Spinal cord (tissue), 9 donors: ENCODE measurements at regions not wholly inside any gene's neighbourhood (a gene's known extent, or its start where the extent isn't known, plus 50 kb on each side); places are given as distances from the start of the nearest gene placed in this dataset.
"Not testable (repeated sequence)": the region's sequence is repeated elsewhere in the genome, so short reads cannot be mapped to it uniquely, and the experiment has no call there.

Experiments used
- DNase-seq, 6 donors: peaks; one replicate each; pipeline versions ENCODE4 v3.0.0 to v3.0.0-alpha.2; 2013 to 2015; ENCODE audit warnings: low spot score in 6 of 6, low read depth in 4 of 6
- H3K27ac ChIP-seq: one replicate; pipeline ENCODE4 v1.5.1; 2013; ENCODE audit warnings: low read depth, low read length, control low read depth
- H3K27me3 ChIP-seq: one replicate; pipeline ENCODE4 v1.6.1; 2013; ENCODE audit warnings: low read length; ENCODE audit not compliant: control insufficient read depth, insufficient read depth
- H3K36me3 ChIP-seq: one replicate; pipeline ENCODE4 v1.6.1; 2013; ENCODE audit warnings: low read length; ENCODE audit not compliant: control insufficient read depth, insufficient read depth
- H3K4me1 ChIP-seq: one replicate; pipeline ENCODE4 v1.6.1; 2013; ENCODE audit warnings: low read length; ENCODE audit not compliant: control insufficient read depth, insufficient read depth
- H3K4me3 ChIP-seq: one replicate; pipeline ENCODE4 v1.5.1; 2013; ENCODE audit warnings: low read depth, low read length, control low read depth
- H3K9me3 ChIP-seq: one replicate; pipeline ENCODE4 v1.6.1; 2013; ENCODE audit warnings: low read length; ENCODE audit not compliant: control insufficient read depth, insufficient read depth
- WGBS: methylation state at CpG from one replicate; pipeline ENCODE4 v1.1.5; 2013; ENCODE audit warnings: missing lambda C conversion rate; ENCODE audit not compliant: insufficient coverage; 5-methylcytosine and 5-hydroxymethylcytosine counted together
- donor health status: healthy.

GRCh38 chr2:88802026-88802425, 110.6 kb downstream of the RPIA start:
- H3K4me3 ChIP-seq, H3K9me3 ChIP-seq, H3K4me1 ChIP-seq, H3K27me3 ChIP-seq, H3K27ac ChIP-seq, H3K36me3 ChIP-seq, DNase-seq: not testable (repeated sequence)
- 38% methylated on average over 2 of the region's 2 CpGs for WGBS

GRCh38 chr2:88807237-88807962, 115.9 kb downstream of the RPIA start:
- no peaks in the 10 kb centered on the region for H3K9me3 ChIP-seq
- no peak for DNase-seq
- 89% methylated on average over 3 of the region's 5 CpGs for WGBS
- no peaks in the 10 kb centered on the region for H3K27me3 ChIP-seq
- peaks cover 9% of the 10 kb centered on the region for H3K4me1 ChIP-seq
- no peaks in the 10 kb centered on the region for H3K36me3 ChIP-seq
- H3K27ac ChIP-seq: no peak overlapping the region
- no peak overlapping the region for H3K4me3 ChIP-seq

GRCh38 chr2:88808083-88808482, 116.6 kb downstream of the RPIA start:
- Histone ChIP-seq H3K36me3 (no peaks in the 10 kb centered on the region), H3K4me1 (peaks cover 9% of the 10 kb centered on the region), H3K27me3 (no peaks in the 10 kb centered on the region), H3K4me3 (no peak overlapping the region), H3K9me3 (no peaks in the 10 kb centered on the region), H3K27ac (no peak overlapping the region)
- DNase-seq: no peak
- 80% methylated on average over 3 of the region's 3 CpGs for WGBS

GRCh38 chr2:88808652-88809051, 117.2 kb downstream of the RPIA start:
- peak in 1 of 6 donors; percentile 8 for DNase-seq

GRCh38 chr2:88809216-88809615, 117.7 kb downstream of the RPIA start:
- no peak for DNase-seq
- Histone ChIP-seq H3K9me3 (no peaks in the 10 kb centered on the region), H3K4me3 (no peak overlapping the region), H3K27ac (no peak overlapping the region), H3K27me3 (no peaks in the 10 kb centered on the region), H3K36me3 (no peaks in the 10 kb centered on the region), H3K4me1 (peaks cover 9% of the 10 kb centered on the region)
- WGBS: 96% methylated on average over 6 of the region's 6 CpGs

More at GRCh38 chr2:88808652-88809051, 117.2 kb downstream of the RPIA start:
- no peak overlapping the region for H3K27ac ChIP-seq
- no peak overlapping the region for H3K4me3 ChIP-seq
- no peaks in the 10 kb centered on the region for H3K9me3 ChIP-seq
- H3K36me3 ChIP-seq: no peaks in the 10 kb centered on the region
- H3K4me1 ChIP-seq: peaks cover 9% of the 10 kb centered on the region
- WGBS: 17% methylated on average over 1 of the region's 1 CpG
- no peaks in the 10 kb centered on the region for H3K27me3 ChIP-seq

- no CpG with 5 or more reads among the region's 2 CpGs for WGBS
Observed at GRCh38 chr2:88810017-88810416, 118.5 kb downstream of the RPIA start.

GRCh38 chr2:88810488-88810887, 119.0 kb downstream of the RPIA start:
- no peaks in the 10 kb centered on the region for H3K27me3 ChIP-seq
- H3K36me3 ChIP-seq: no peaks in the 10 kb centered on the region
- H3K27ac ChIP-seq: no peak overlapping the region
- WGBS: 98% methylated on average over 8 of the region's 8 CpGs
- no peak overlapping the region for H3K4me3 ChIP-seq
- no peaks in the 10 kb centered on the region for H3K9me3 ChIP-seq
- peaks cover 9% of the 10 kb centered on the region for H3K4me1 ChIP-seq
- DNase-seq: no peak

More at GRCh38 chr2:88810017-88810416, 118.5 kb downstream of the RPIA start:
- no peaks in the 10 kb centered on the region for H3K27me3 ChIP-seq
- no peaks in the 10 kb centered on the region for H3K36me3 ChIP-seq
- DNase-seq: no peak
- H3K4me1 ChIP-seq: peaks cover 9% of the 10 kb centered on the region
- H3K9me3 ChIP-seq: no peaks in the 10 kb centered on the region
- no peak overlapping the region for H3K27ac ChIP-seq
- H3K4me3 ChIP-seq: no peak overlapping the region

GRCh38 chr2:88811233-88811632, 119.8 kb downstream of the RPIA start:
- Histone ChIP-seq H3K27me3 (no peaks in the 10 kb centered on the region), H3K4me1 (peaks cover 9% of the 10 kb centered on the region), H3K4me3 (no peak overlapping the region), H3K27ac (no peak overlapping the region), H3K36me3 (no peaks in the 10 kb centered on the region), H3K9me3 (peaks cover 2% of the 10 kb centered on the region)
- WGBS: 38% methylated on average over 2 of the region's 3 CpGs
- peak in 1 of 6 donors; percentile 43 for DNase-seq

GRCh38 chr2:88811681-88812080, 120.2 kb downstream of the RPIA start:
- Histone ChIP-seq H3K36me3 (no peaks in the 10 kb centered on the region), H3K27ac (no peak overlapping the region), H3K4me1 (peaks cover 9% of the 10 kb centered on the region), H3K9me3 (peaks cover 3% of the 10 kb centered on the region), H3K4me3 (no peak overlapping the region), H3K27me3 (no peaks in the 10 kb centered on the region)
- WGBS: 91% methylated on average over 5 of the region's 8 CpGs
- DNase-seq: no peak

- H3K27ac ChIP-seq: no peak overlapping the region
- H3K4me3 ChIP-seq: no peak overlapping the region
- no peaks in the 10 kb centered on the region for H3K27me3 ChIP-seq
- 78% methylated on average over 2 of the region's 4 CpGs for WGBS
- H3K4me1 ChIP-seq: peaks cover 9% of the 10 kb centered on the region
- H3K36me3 ChIP-seq: no peaks in the 10 kb centered on the region
- no peak for DNase-seq
- peaks cover 3% of the 10 kb centered on the region for H3K9me3 ChIP-seq
Observed at GRCh38 chr2:88813612-88814011, 122.1 kb downstream of the RPIA start.
